ENCODE measurements at regions not wholly inside any gene's neighbourhood (a gene's known extent, or its start where the extent isn't known, plus 50 kb on each side); places are given as distances from the start of the nearest gene placed in this dataset.

- no peaks in the 10 kb centered on the region for H3K79me2 ChIP-seq (ENCODE audit: control insufficient read depth, insufficient read depth, low read length, unreplicated experiment)
- H2AFZ ChIP-seq (ENCODE audit: low read length, unreplicated experiment) = no peak overlapping the region
- peaks cover 12% of the 10 kb centered on the region for H3K4me1 ChIP-seq (ENCODE audit: control insufficient read depth, insufficient read depth, low read length, unreplicated experiment)
- no peaks in the 10 kb centered on the region for H3K36me3 ChIP-seq (ENCODE audit: insufficient read depth, low read length)
- H3K27me3 ChIP-seq (ENCODE audit: insufficient read depth, low read length) = no peaks in the 10 kb centered on the region
- no peak overlapping the region for H3K27ac ChIP-seq (ENCODE audit: low read depth, low read length)
- H3K4me3 ChIP-seq (ENCODE audit: low read depth, low read length) = no peak overlapping the region
These were observed 100.8 kb upstream of the CDH5 start for GRCh38 chr16:66265556-66266141.

GRCh38 chr16:66265048-66265415, 101.5 kb upstream of the CDH5 start:
- no peak overlapping the region for H2AFZ ChIP-seq (ENCODE audit: low read length, unreplicated experiment)
- no peak overlapping the region for H3K4me3 ChIP-seq (ENCODE audit: low read depth, low read length)
- peaks cover 10% of the 10 kb centered on the region for H3K4me1 ChIP-seq (ENCODE audit: control insufficient read depth, insufficient read depth, low read length, unreplicated experiment)
- H3K27me3 ChIP-seq (ENCODE audit: insufficient read depth, low read length) = no peaks in the 10 kb centered on the region
- no peaks in the 10 kb centered on the region for H3K79me2 ChIP-seq (ENCODE audit: control insufficient read depth, insufficient read depth, low read length, unreplicated experiment)
- H3K27ac ChIP-seq (ENCODE audit: low read depth, low read length) = no peak overlapping the region
- H3K36me3 ChIP-seq (ENCODE audit: insufficient read depth, low read length) = no peaks in the 10 kb centered on the region

- Histone ChIP-seq H3K27ac (ENCODE audit: low read depth, low read length) (no peak overlapping the region), H3K79me2 (ENCODE audit: control insufficient read depth, insufficient read depth, low read length, unreplicated experiment) (no peaks in the 10 kb centered on the region), H3K27me3 (ENCODE audit: insufficient read depth, low read length) (no peaks in the 10 kb centered on the region), H3K4me1 (ENCODE audit: control insufficient read depth, insufficient read depth, low read length, unreplicated experiment) (peaks cover 10% of the 10 kb centered on the region), H3K4me3 (ENCODE audit: low read depth, low read length) (no peak overlapping the region), H3K36me3 (ENCODE audit: insufficient read depth, low read length) (no peaks in the 10 kb centered on the region), H2AFZ (ENCODE audit: low read length, unreplicated experiment) (no peak overlapping the region)
These were observed 102.0 kb upstream of the CDH5 start for GRCh38 chr16:66264311-66265047.

- Histone ChIP-seq H3K4me3 (ENCODE audit: low read depth, low read length) (no peak overlapping the region), H3K27me3 (ENCODE audit: insufficient read depth, low read length) (no peaks in the 10 kb centered on the region), H3K79me2 (ENCODE audit: control insufficient read depth, insufficient read depth, low read length, unreplicated experiment) (no peaks in the 10 kb centered on the region), H3K36me3 (ENCODE audit: insufficient read depth, low read length) (no peaks in the 10 kb centered on the region), H2AFZ (ENCODE audit: low read length, unreplicated experiment) (no peak overlapping the region), H3K4me1 (ENCODE audit: control insufficient read depth, insufficient read depth, low read length, unreplicated experiment) (peaks cover 10% of the 10 kb centered on the region), H3K27ac (ENCODE audit: low read depth, low read length) (no peak overlapping the region)
These were observed 102.5 kb upstream of the CDH5 start for GRCh38 chr16:66263973-66264310.

GRCh38 chr16:66263168-66263972, 103.1 kb upstream of the CDH5 start:
- no peaks in the 10 kb centered on the region for H3K27me3 ChIP-seq (ENCODE audit: insufficient read depth, low read length)
- no peak overlapping the region for H3K27ac ChIP-seq (ENCODE audit: low read depth, low read length)
- H3K36me3 ChIP-seq (ENCODE audit: insufficient read depth, low read length) = no peaks in the 10 kb centered on the region
- peaks cover 10% of the 10 kb centered on the region for H3K4me1 ChIP-seq (ENCODE audit: control insufficient read depth, insufficient read depth, low read length, unreplicated experiment)
- no peak overlapping the region for H2AFZ ChIP-seq (ENCODE audit: low read length, unreplicated experiment)
- no peaks in the 10 kb centered on the region for H3K79me2 ChIP-seq (ENCODE audit: control insufficient read depth, insufficient read depth, low read length, unreplicated experiment)
- no peak overlapping the region for H3K4me3 ChIP-seq (ENCODE audit: low read depth, low read length)

GRCh38 chr16:66262253-66263167, 104.0 kb upstream of the CDH5 start:
- no peaks in the 10 kb centered on the region for H3K36me3 ChIP-seq (ENCODE audit: insufficient read depth, low read length)
- H3K4me1 ChIP-seq (ENCODE audit: control insufficient read depth, insufficient read depth, low read length, unreplicated experiment) = peaks cover 10% of the 10 kb centered on the region
- no peak overlapping the region for H3K27ac ChIP-seq (ENCODE audit: low read depth, low read length)
- no peak overlapping the region for H3K4me3 ChIP-seq (ENCODE audit: low read depth, low read length)
- no peaks in the 10 kb centered on the region for H3K79me2 ChIP-seq (ENCODE audit: control insufficient read depth, insufficient read depth, low read length, unreplicated experiment)
- no peak overlapping the region for H2AFZ ChIP-seq (ENCODE audit: low read length, unreplicated experiment)
- no peaks in the 10 kb centered on the region for H3K27me3 ChIP-seq (ENCODE audit: insufficient read depth, low read length)

GRCh38 chr16:66261826-66262225, 104.7 kb upstream of the CDH5 start:
- no peak overlapping the region for H3K4me3 ChIP-seq (ENCODE audit: low read depth, low read length)
- no peaks in the 10 kb centered on the region for H3K79me2 ChIP-seq (ENCODE audit: control insufficient read depth, insufficient read depth, low read length, unreplicated experiment)
- no peaks in the 10 kb centered on the region for H3K27me3 ChIP-seq (ENCODE audit: insufficient read depth, low read length)
- peaks cover 8% of the 10 kb centered on the region for H3K4me1 ChIP-seq (ENCODE audit: control insufficient read depth, insufficient read depth, low read length, unreplicated experiment)
- H3K27ac ChIP-seq (ENCODE audit: low read depth, low read length) = no peak overlapping the region
- H3K36me3 ChIP-seq (ENCODE audit: insufficient read depth, low read length) = no peaks in the 10 kb centered on the region
- H2AFZ ChIP-seq (ENCODE audit: low read length, unreplicated experiment) = no peak overlapping the region

- no peak overlapping the region for H3K27ac ChIP-seq (ENCODE audit: low read depth, low read length)
These were observed 105.8 kb upstream of the CDH5 start for GRCh38 chr16:66260522-66261254.

GRCh38 chr16:66258916-66259845, 107.3 kb upstream of the CDH5 start:
- H3K27ac ChIP-seq (ENCODE audit: low read depth, low read length) = no peak overlapping the region
- no peaks in the 10 kb centered on the region for H3K36me3 ChIP-seq (ENCODE audit: insufficient read depth, low read length)
- H3K27me3 ChIP-seq (ENCODE audit: insufficient read depth, low read length) = no peaks in the 10 kb centered on the region
- no peaks in the 10 kb centered on the region for H3K79me2 ChIP-seq (ENCODE audit: control insufficient read depth, insufficient read depth, low read length, unreplicated experiment)
- H3K4me3 ChIP-seq (ENCODE audit: low read depth, low read length) = no peak overlapping the region
- no peaks in the 10 kb centered on the region for H3K4me1 ChIP-seq (ENCODE audit: control insufficient read depth, insufficient read depth, low read length, unreplicated experiment)
- no peak overlapping the region for H2AFZ ChIP-seq (ENCODE audit: low read length, unreplicated experiment)

More at GRCh38 chr16:66260522-66261254, 105.8 kb upstream of the CDH5 start:
- no peaks in the 10 kb centered on the region for H3K79me2 ChIP-seq (ENCODE audit: control insufficient read depth, insufficient read depth, low read length, unreplicated experiment)
- no peaks in the 10 kb centered on the region for H3K4me1 ChIP-seq (ENCODE audit: control insufficient read depth, insufficient read depth, low read length, unreplicated experiment)
- H2AFZ ChIP-seq (ENCODE audit: low read length, unreplicated experiment) = no peak overlapping the region
- no peaks in the 10 kb centered on the region for H3K27me3 ChIP-seq (ENCODE audit: insufficient read depth, low read length)
- H3K36me3 ChIP-seq (ENCODE audit: insufficient read depth, low read length) = no peaks in the 10 kb centered on the region
- no peak overlapping the region for H3K4me3 ChIP-seq (ENCODE audit: low read depth, low read length)
